ENCODE measurements at regions not wholly inside any gene's neighbourhood (a gene's known extent, or its start where the extent isn't known, plus 50 kb on each side); places are given as distances from the start of the nearest gene placed in this dataset.
"Not testable (repeated sequence)": the region's sequence is repeated elsewhere in the genome, so short reads cannot be mapped to it uniquely, and the experiment has no call there.

- Histone ChIP-seq H3K27ac (peak overlapping the region; percentile 19 to 42), H3K4me3 (no peak overlapping the region), H3K27me3 (replicated peaks; ENCODE audit: insufficient read depth) (no peaks in the 10 kb centered on the region), H3K36me3 (no peaks in the 10 kb centered on the region), H3K9me3 (no peaks in the 10 kb centered on the region), H3K4me1 (replicated peaks) (no peaks in the 10 kb centered on the region)
- TF ChIP-seq POLR2A (IDR thresholded peaks at IDR 0.05): no peak
- TF ChIP-seq CTCF (IDR thresholded peaks at IDR 0.05): no peak
- no peak for TF ChIP-seq POLR2AphosphoS5 (IDR thresholded peaks at IDR 0.05)
- no peak for DNase-seq (ENCODE audit: low spot score)
- intact Hi-C loops (cut with DNase I): no loop called here
- 50% methylated on average over 4 of the region's 4 CpGs for WGBS
These were observed 72.7 kb upstream of the SLC4A7 start for GRCh38 chr3:27556887-27557286.

- WGBS: 59% methylated on average over 2 of the region's 2 CpGs
- intact Hi-C loops (cut with DNase I): no loop called here
- Histone ChIP-seq H3K4me1 (replicated peaks) (no peaks in the 10 kb centered on the region), H3K4me3 (no peak overlapping the region), H3K36me3 (no peaks in the 10 kb centered on the region), H3K27ac (no peak overlapping the region), H3K9me3 (no peaks in the 10 kb centered on the region), H3K27me3 (replicated peaks; ENCODE audit: insufficient read depth) (no peaks in the 10 kb centered on the region)
- DNase-seq (ENCODE audit: low spot score): no peak
- no peak for TF ChIP-seq POLR2AphosphoS5 (IDR thresholded peaks at IDR 0.05)
- TF ChIP-seq POLR2A (IDR thresholded peaks at IDR 0.05): no peak
- no peak for TF ChIP-seq CTCF (IDR thresholded peaks at IDR 0.05)
These were observed 70.5 kb upstream of the SLC4A7 start for GRCh38 chr3:27554706-27555105.

GRCh38 chr3:27553886-27554540 lies 69.8 kb upstream of the SLC4A7 start:
- no peaks in the 10 kb centered on the region for H3K9me3 ChIP-seq
- no peaks in the 10 kb centered on the region for H3K4me1 ChIP-seq (replicated peaks)
- H3K27me3 ChIP-seq (replicated peaks; ENCODE audit: insufficient read depth): no peaks in the 10 kb centered on the region
- no peak overlapping the region for H3K27ac ChIP-seq
- DNase-seq (ENCODE audit: low spot score): no peak
- WGBS: 73% methylated on average over 2 of the region's 2 CpGs
- no peak overlapping the region for H3K4me3 ChIP-seq
- TF ChIP-seq CTCF (IDR thresholded peaks at IDR 0.05) (no peak), POLR2A (IDR thresholded peaks at IDR 0.05) (no peak), POLR2AphosphoS5 (IDR thresholded peaks at IDR 0.05) (no peak)
- H3K36me3 ChIP-seq: no peaks in the 10 kb centered on the region
- intact Hi-C loops (cut with DNase I): no loop called here

GRCh38 chr3:27552708-27553107 lies 68.5 kb upstream of the SLC4A7 start:
- H3K9me3 ChIP-seq; H3K4me3 ChIP-seq; H3K27me3 ChIP-seq (replicated peaks; ENCODE audit: insufficient read depth); H3K4me1 ChIP-seq (replicated peaks); DNase-seq (ENCODE audit: low spot score); H3K36me3 ChIP-seq; H3K27ac ChIP-seq; intact Hi-C loops (cut with DNase I): not testable (repeated sequence)
- 84% methylated on average over 5 of the region's 5 CpGs for WGBS

GRCh38 chr3:27551413-27551812 lies 67.2 kb upstream of the SLC4A7 start:
- H3K4me3 ChIP-seq; intact Hi-C loops (cut with DNase I); H3K36me3 ChIP-seq; H3K27me3 ChIP-seq (replicated peaks; ENCODE audit: insufficient read depth); H3K27ac ChIP-seq; DNase-seq (ENCODE audit: low spot score); H3K4me1 ChIP-seq (replicated peaks); H3K9me3 ChIP-seq: not testable (repeated sequence)
- whole genome bisulfite sequencing: 94% methylated on average over 4 of the region's 4 CpGs

- no peak overlapping the region for H3K27ac ChIP-seq
- DNase-seq (ENCODE audit: low spot score): no peak
These were observed 60.9 kb upstream of the SLC4A7 start for GRCh38 chr3:27545061-27545460.

More at GRCh38 chr3:27545061-27545460, 60.9 kb upstream of the SLC4A7 start:
- H3K36me3 ChIP-seq: no peaks in the 10 kb centered on the region
- no peak for TF ChIP-seq POLR2AphosphoS5 (IDR thresholded peaks at IDR 0.05)
- TF ChIP-seq POLR2A (IDR thresholded peaks at IDR 0.05): no peak
- no peak for TF ChIP-seq CTCF (IDR thresholded peaks at IDR 0.05)
- no peaks in the 10 kb centered on the region for H3K9me3 ChIP-seq
- WGBS: 73% methylated on average over 1 of the region's 1 CpG
- H3K4me1 ChIP-seq (replicated peaks): no peaks in the 10 kb centered on the region
- H3K4me3 ChIP-seq: no peak overlapping the region
- no peaks in the 10 kb centered on the region for H3K27me3 ChIP-seq (replicated peaks; ENCODE audit: insufficient read depth)
- intact Hi-C loops (cut with DNase I): no loop called here
